H9 (cell line): ENCODE measurements at regions not wholly inside any gene's neighbourhood (a gene's known extent, or its start where the extent isn't known, plus 50 kb on each side); places are given as distances from the start of the nearest gene placed in this dataset.

Experiments used
- DNase-seq: peaks from one replicate; pipeline ENCODE4 v3.0.0-alpha.2; 2017
- H2AFZ ChIP-seq: one replicate; pipeline ENCODE4 v1.6.1; 2013; ENCODE audit warnings: mild to moderate bottlenecking, low read length, control low read depth, moderate library complexity
- H2AK5ac ChIP-seq: 2 replicates; pipeline ENCODE4 v1.6.1; 2013; ENCODE audit warnings: low read length, control low read depth, mixed read lengths; ENCODE audit not compliant: insufficient read length
- H2BK120ac ChIP-seq: one replicate; pipeline ENCODE4 v1.6.1; 2013; ENCODE audit warnings: low read depth, mild to moderate bottlenecking, low read length, control low read depth, inconsistent platforms; ENCODE audit not compliant: poor library complexity, severe bottlenecking
- H2BK12ac ChIP-seq: 2 replicates; pipeline ENCODE4 v1.6.1; 2013; ENCODE audit warnings: low read length, control low read depth, mixed read lengths, low read depth; ENCODE audit not compliant: insufficient read length
- H2BK15ac ChIP-seq: 2 replicates; pipeline ENCODE4 v1.6.1; 2013; ENCODE audit warnings: low read depth, low read length, control low read depth
- H2BK20ac ChIP-seq: one replicate; pipeline ENCODE4 v1.6.1; 2013; ENCODE audit warnings: low read depth, mild to moderate bottlenecking, low read length, control low read depth, inconsistent platforms; ENCODE audit not compliant: poor library complexity, severe bottlenecking
- H2BK5ac ChIP-seq: 2 replicates; pipeline ENCODE4 v1.6.1; 2013; ENCODE audit warnings: low read length, control low read depth, mixed read lengths; ENCODE audit not compliant: insufficient read length
- H3K14ac ChIP-seq: 2 replicates; pipeline ENCODE4 v1.6.1; 2013; ENCODE audit warnings: low read length, control low read depth; ENCODE audit not compliant: insufficient read depth
- H3K18ac ChIP-seq: 2 replicates; pipeline ENCODE4 v1.6.1; 2013; ENCODE audit warnings: low read depth, mild to moderate bottlenecking, mixed read lengths, low read length, control low read depth; ENCODE audit not compliant: insufficient read length
- H3K23ac ChIP-seq: 2 replicates; pipeline ENCODE4 v1.6.1; 2013; ENCODE audit warnings: low read length, control low read depth, mixed read lengths, low read depth; ENCODE audit not compliant: insufficient read length
- H3K23me2 ChIP-seq: 2 replicates; pipeline ENCODE4 v1.6.1; 2013; ENCODE audit warnings: low read depth, mild to moderate bottlenecking, mixed read lengths, low read length, control low read depth; ENCODE audit not compliant: insufficient read length, poor library complexity, severe bottlenecking
- H3K27ac ChIP-seq: 2 replicates; pipeline ENCODE4 v1.5.1; 2013; ENCODE audit warnings: low read length, control low read depth, mixed read lengths, low read depth; ENCODE audit not compliant: insufficient read length
- H3K27me3 ChIP-seq: 2 replicates; pipeline ENCODE4 v1.6.1; 2013; ENCODE audit warnings: low read length, control low read depth, inconsistent platforms; ENCODE audit not compliant: insufficient read depth
- H3K4ac ChIP-seq: 2 replicates; pipeline ENCODE4 v1.6.1; 2013; ENCODE audit warnings: low read depth, mild to moderate bottlenecking, control low read depth, inconsistent platforms, low read length, moderate library complexity
- H3K4me1 ChIP-seq: 2 replicates; pipeline ENCODE4 v1.6.1; 2013; ENCODE audit warnings: low read length, control low read depth, inconsistent platforms; ENCODE audit not compliant: insufficient read depth
- H3K4me2 ChIP-seq: 2 replicates; pipeline ENCODE4 v1.6.1; 2013; ENCODE audit warnings: low read length, control low read depth, mixed read lengths; ENCODE audit not compliant: insufficient read length, insufficient read depth
- H3K56ac ChIP-seq: 2 replicates; pipeline ENCODE4 v1.6.1; 2013; ENCODE audit warnings: low read depth, mild to moderate bottlenecking, mixed read lengths, low read length, control low read depth; ENCODE audit not compliant: insufficient read length
- H3K79me1 ChIP-seq: 2 replicates; pipeline ENCODE4 v1.6.1; 2013; ENCODE audit warnings: low read depth, mild to moderate bottlenecking, moderate library complexity, low read length, control low read depth, inconsistent platforms; ENCODE audit not compliant: insufficient read depth, poor library complexity, severe bottlenecking
- H3K79me2 ChIP-seq: 2 replicates; pipeline ENCODE4 v1.6.1; 2013; ENCODE audit warnings: low read length, control low read depth, inconsistent platforms; ENCODE audit not compliant: insufficient read depth
- H3K9ac ChIP-seq: 2 replicates; pipeline ENCODE4 v1.6.1; 2013; ENCODE audit warnings: low read length, control low read depth, mixed read lengths; ENCODE audit not compliant: insufficient read length; ENCODE audit errors: extremely low read depth
- H3K9me3 ChIP-seq: one replicate; pipeline ENCODE4 v1.6.1; 2013; ENCODE audit warnings: low read depth, low read length, inconsistent platforms; ENCODE audit not compliant: control insufficient read depth
- H3T11ph ChIP-seq: one replicate; pipeline ENCODE4 v1.6.1; 2013; ENCODE audit warnings: mild to moderate bottlenecking, low read length, control low read depth, inconsistent platforms
- H4K20me1 ChIP-seq: one replicate; pipeline ENCODE4 v1.6.1; 2013; ENCODE audit not compliant: control insufficient read depth, insufficient read length, insufficient read depth
- H4K5ac ChIP-seq: 2 replicates; pipeline ENCODE4 v1.6.1; 2013; ENCODE audit warnings: low read depth, mild to moderate bottlenecking, mixed read lengths, low read length, control low read depth; ENCODE audit not compliant: insufficient read length
- H4K8ac ChIP-seq: replicated peaks from 2 replicates; pipeline ENCODE4 v1.6.1; 2013; ENCODE audit warnings: low read length, control low read depth, mixed read lengths, low read depth; ENCODE audit not compliant: insufficient read length
- H4K91ac ChIP-seq: 2 replicates; pipeline ENCODE4 v1.6.1; 2013; ENCODE audit warnings: low read depth, mild to moderate bottlenecking, moderate library complexity, mixed read lengths, low read length, control low read depth; ENCODE audit not compliant: insufficient read length
- H3K27ac Mint-ChIP-seq, 3 experiments: 2 replicates in 2 of 3; 3 replicates in 1 of 3; pipeline ENCODE4 v1.8.0; 2020 to 2021; ENCODE audit warnings: mixed read lengths in 3 of 3, mild to moderate bottlenecking in 1 of 3, moderate library complexity in 1 of 3
- H3K27me3 Mint-ChIP-seq: 2 replicates; pipeline ENCODE4 v1.8.0; 2021; ENCODE audit warnings: low read depth, mild to moderate bottlenecking, moderate library complexity, mixed read lengths
- H3K36me3 Mint-ChIP-seq, 3 experiments: 2 replicates in 2 of 3; 3 replicates in 1 of 3; pipeline ENCODE4 v1.8.0; 2020 to 2021; ENCODE audit warnings: low read depth in 3 of 3, mixed read lengths in 3 of 3; ENCODE audit not compliant: insufficient read depth in 1 of 3
- H3K4me1 Mint-ChIP-seq, 2 experiments: 2 replicates each; pipeline ENCODE4 v1.8.0; 2020; ENCODE audit warnings: mixed read lengths in 2 of 2
- H3K4me3 Mint-ChIP-seq, 2 experiments: 2 replicates in 1 of 2; 3 replicates in 1 of 2; pipeline ENCODE4 v1.8.0; 2020 to 2021; ENCODE audit warnings: mild to moderate bottlenecking in 2 of 2, mixed read lengths in 2 of 2, moderate library complexity in 1 of 2
- H3K9me3 Mint-ChIP-seq, 2 experiments: 2 replicates in 1 of 2; 3 replicates in 1 of 2; pipeline ENCODE4 v1.8.0; 2020; ENCODE audit warnings: mild to moderate bottlenecking in 2 of 2, mixed read lengths in 2 of 2, moderate library complexity in 1 of 2
- CTCF ChIP-seq: fragments of 200-600 bp; sonication (generic); conservative IDR thresholded peaks from 3 replicates; pipeline ENCODE4 v1.8.0; 2021; ENCODE audit warnings: antibody characterized with exemption, mild to moderate bottlenecking
- WGBS: extraction: QIAGEN DNeasy Blood & Tissue Kit; methylation state at CpG from one replicate; pipeline ENCODE4 v1.1.7; 2013; ENCODE audit warnings: missing lambda C conversion rate, low lambda C conversion rate, mixed read lengths; ENCODE audit not compliant: insufficient read length; ENCODE audit errors: extremely low coverage; 5-methylcytosine and 5-hydroxymethylcytosine counted together

- no peak overlapping the region for H2AK5ac ChIP-seq
- no peak overlapping the region for H3K23ac ChIP-seq
- Mint-ChIP-seq H3K4me3 (no peak overlapping the region), H3K27me3 (no peaks in the 10 kb centered on the region), H3K4me1 (peaks cover 0 to 5% of the 10 kb centered on the region in 2 experiments; a peak in 1 of 4 replicates), H3K36me3 (peaks cover 0 to 5% (median 2%) of the 10 kb centered on the region in 3 experiments; a peak in 3 of 7 replicates), H3K9me3 (peaks cover 8 to 12% of the 10 kb centered on the region in 2 experiments), H3K27ac (no peak overlapping the region; a peak in 1 of 7 replicates)
- H3K23me2 ChIP-seq: no peaks in the 10 kb centered on the region
- H4K20me1 ChIP-seq: no peaks in the 10 kb centered on the region
- H3K14ac ChIP-seq: no peak overlapping the region
- no peak overlapping the region for H2AFZ ChIP-seq
- no peak overlapping the region for H2BK120ac ChIP-seq
- H4K91ac ChIP-seq: no peak overlapping the region
- no peaks in the 10 kb centered on the region for H3K9me3 ChIP-seq
- no peak overlapping the region for H2BK20ac ChIP-seq
- H2BK15ac ChIP-seq: no peak overlapping the region
- H3K4me2 ChIP-seq: no peak overlapping the region
- no peaks in the 10 kb centered on the region for H3K27me3 ChIP-seq
- no peaks in the 10 kb centered on the region for H3K79me1 ChIP-seq
- H3K79me2 ChIP-seq: no peaks in the 10 kb centered on the region
- no peak overlapping the region for H3K9ac ChIP-seq
- no peak overlapping the region for H3K18ac ChIP-seq
- H3K4ac ChIP-seq: no peak overlapping the region
- H4K5ac ChIP-seq: no peak overlapping the region
- no peak overlapping the region for H3K56ac ChIP-seq
- no peaks in the 10 kb centered on the region for H3K4me1 ChIP-seq
- H2BK12ac ChIP-seq: no peak overlapping the region
- no peak overlapping the region for H3T11ph ChIP-seq
- no CpG with 5 or more reads among the region's 3 CpGs for WGBS
- H4K8ac ChIP-seq: no peak overlapping the region
- no peak overlapping the region for H3K27ac ChIP-seq
- no peak for DNase-seq
- TF ChIP-seq CTCF: no peak
- H2BK5ac ChIP-seq: no peak overlapping the region
Observed at GRCh38 chr11:56876621-56877275, 112.0 kb upstream of the OR5AK2 start.
